ENCODE measurements at regions not wholly inside any gene's neighbourhood (a gene's known extent, or its start where the extent isn't known, plus 50 kb on each side); places are given as distances from the start of the nearest gene placed in this dataset.
"Not testable (repeated sequence)": the region's sequence is repeated elsewhere in the genome, so short reads cannot be mapped to it uniquely, and the experiment has no call there.

- TF ChIP-seq STAT5B (CRISPR knock-in tag; IDR thresholded peaks at IDR 0.05); RFX5 (IDR thresholded peaks at IDR 0.05; ENCODE audit: low read depth, low read length); ZNF785 (CRISPR knock-in tag; IDR thresholded peaks at IDR 0.05); DACH1 (IDR thresholded peaks at IDR 0.05; ENCODE audit: partially characterized antibody); CCNT2 (IDR thresholded peaks at IDR 0.05; ENCODE audit: borderline replicate concordance, extremely low read depth, insufficient read length, low read depth, low read length); POLR2A (conservative IDR thresholded peaks at IDR 0.05); HNRNPH1 (optimal IDR thresholded peaks at IDR 0.05; ENCODE audit: low read depth, low read length); JUND (IDR thresholded peaks at IDR 0.05; ENCODE audit: borderline replicate concordance, low read depth, low read length); JUND (tag; IDR thresholded peaks at IDR 0.05; ENCODE audit: borderline replicate concordance, low read depth, low read length); FOXM1 (IDR thresholded peaks at IDR 0.05; ENCODE audit: low read depth); FOXM1 (CRISPR knock-in tag; IDR thresholded peaks at IDR 0.05; ENCODE audit: low read depth): not testable (repeated sequence)
Measured at GRCh38 chr14:19157106-19157709, 190.0 kb downstream of the POTEM start.
